IMR-90 (cell line): ENCODE measurements at regions not wholly inside any gene's neighbourhood (a gene's known extent, or its start where the extent isn't known, plus 50 kb on each side); places are given as distances from the start of the nearest gene placed in this dataset.

Source experiments
- ATAC-seq: fragments of 200-7000 bp; cut with Tn5 transposase; 2 replicates; pipeline ENCODE4 v1.9.1; 2020; ENCODE audit warnings: low read depth, mild to moderate bottlenecking, moderate library complexity
- BruUV-seq: library from RNA; stranded (reverse); fragments of 400-500 nt; replicated peaks from 2 replicates; lab custom pipeline; 2021; lab: Mats Ljungman, UMichigan
- CTCF ChIA-PET: fragments of 300-600 bp; formaldehyde crosslinking; extraction: SDS; loops from one replicate; lab custom pipeline; 2021; ENCODE audit warnings: antibody characterized with exemption; lab: Yijun Ruan, JAX
- POLR2A ChIA-PET: fragments of 300-600 bp; sonication (Branson Sonifier 250); formaldehyde crosslinking; loops from one replicate; lab custom pipeline; 2022; ENCODE audit warnings: antibody characterized with exemption; ENCODE audit not compliant: unreplicated experiment; lab: Charles Lee
- DNase-seq: peaks from one replicate; pipeline ENCODE4 v3.0.0; 2013
- H2AFZ ChIP-seq: replicated peaks from 2 replicates; pipeline ENCODE3; 2013; ENCODE audit warnings: low read length, mild to moderate bottlenecking; ENCODE audit not compliant: poor library complexity
- H2AK5ac ChIP-seq: 2 replicates; pipeline ENCODE4 v1.6.1; 2013; ENCODE audit warnings: low read depth, low read length, inconsistent platforms
- H2AK9ac ChIP-seq: replicated peaks from 2 replicates; pipeline ENCODE3; 2013; ENCODE audit warnings: mild to moderate bottlenecking, low read depth, low read length, moderate library complexity; ENCODE audit not compliant: poor library complexity
- H2BK120ac ChIP-seq: 2 replicates; pipeline ENCODE4 v1.6.1; 2013; ENCODE audit warnings: low read depth, low read length, inconsistent platforms
- H2BK15ac ChIP-seq: 3 replicates; pipeline ENCODE4 v1.6.1; 2013; ENCODE audit warnings: low read depth, low read length, inconsistent platforms
- H2BK20ac ChIP-seq: 2 replicates; pipeline ENCODE4 v1.6.1; 2013; ENCODE audit warnings: low read depth, mild to moderate bottlenecking, inconsistent platforms, low read length, moderate library complexity
- H2BK5ac ChIP-seq: 2 replicates; pipeline ENCODE4 v1.6.1; 2013; ENCODE audit warnings: mild to moderate bottlenecking, low read depth, low read length, inconsistent platforms; ENCODE audit not compliant: poor library complexity, severe bottlenecking
- H3K14ac ChIP-seq: replicated peaks from 2 replicates; pipeline ENCODE4 v1.6.1; 2013; ENCODE audit warnings: low read depth, low read length, inconsistent platforms
- H3K18ac ChIP-seq: 2 replicates; pipeline ENCODE4 v1.6.1; 2013; ENCODE audit warnings: low read depth, low read length, control low read depth
- H3K23ac ChIP-seq: 2 replicates; pipeline ENCODE4 v1.6.1; 2013; ENCODE audit warnings: low read depth, low read length, inconsistent platforms
- H3K27ac ChIP-seq: 2 replicates; pipeline ENCODE4 v1.5.1; 2013; ENCODE audit warnings: mild to moderate bottlenecking, control low read depth, low read length; ENCODE audit not compliant: insufficient read depth
- H3K27me3 ChIP-seq: 2 replicates; pipeline ENCODE4 v1.6.1; 2013; ENCODE audit warnings: low read length; ENCODE audit not compliant: control insufficient read depth, insufficient read depth
- H3K36me3 ChIP-seq: 2 replicates; pipeline ENCODE4 v1.6.1; 2013; ENCODE audit warnings: low read length, mixed read lengths; ENCODE audit not compliant: control insufficient read depth, insufficient read depth
- H3K4ac ChIP-seq: 2 replicates; pipeline ENCODE4 v1.6.1; 2013; ENCODE audit warnings: low read depth, low read length, inconsistent platforms
- H3K4me1 ChIP-seq: 2 replicates; pipeline ENCODE4 v1.6.1; 2013; ENCODE audit warnings: low read length, mixed read lengths; ENCODE audit not compliant: control insufficient read depth, insufficient read depth
- H3K4me2 ChIP-seq: 2 replicates; pipeline ENCODE4 v1.6.1; 2013; ENCODE audit warnings: low read depth, mild to moderate bottlenecking, control low read depth, low read length, moderate library complexity
- H3K4me3 ChIP-seq: 2 replicates; pipeline ENCODE4 v1.5.1; 2013; ENCODE audit warnings: low read depth, mild to moderate bottlenecking, control low read depth, low read length, moderate library complexity; ENCODE audit not compliant: insufficient read depth
- H3K56ac ChIP-seq: 2 replicates; pipeline ENCODE4 v1.6.1; 2013; ENCODE audit warnings: low read length, inconsistent platforms; ENCODE audit not compliant: insufficient read depth; ENCODE audit errors: extremely low read depth
- H3K79me1 ChIP-seq, 2 experiments: 2 replicates each; pipeline ENCODE4 v1.6.1; 2013; ENCODE audit warnings: low read length in 2 of 2, inconsistent platforms in 1 of 2, low read depth in 1 of 2
- H3K9ac ChIP-seq: 2 replicates; pipeline ENCODE4 v1.6.1; 2013; ENCODE audit warnings: low read depth, low read length, control low read depth
- H3K9me1 ChIP-seq: 2 replicates; pipeline ENCODE4 v1.6.1; 2013; ENCODE audit warnings: low read length, inconsistent platforms; ENCODE audit not compliant: insufficient read depth
- H3K9me3 ChIP-seq: 2 replicates; pipeline ENCODE4 v1.6.1; 2013; ENCODE audit warnings: low read length; ENCODE audit not compliant: control insufficient read depth, insufficient read depth
- H4K20me1 ChIP-seq: 2 replicates; pipeline ENCODE4 v1.6.1; 2013; ENCODE audit warnings: low read length, inconsistent platforms; ENCODE audit not compliant: insufficient read depth
- H4K5ac ChIP-seq: 2 replicates; pipeline ENCODE4 v1.6.1; 2013; ENCODE audit warnings: mild to moderate bottlenecking, low read depth, low read length, control low read depth
- H4K8ac ChIP-seq, 2 experiments: 2 replicates each; pipeline ENCODE4 v1.6.1; 2013; ENCODE audit warnings: low read depth in 2 of 2, low read length in 2 of 2, control low read depth in 1 of 2, inconsistent platforms in 1 of 2
- H4K91ac ChIP-seq: 2 replicates; pipeline ENCODE4 v1.6.1; 2013; ENCODE audit warnings: low read depth, low read length, inconsistent platforms; ENCODE audit not compliant: insufficient read depth
- BHLHE40 ChIP-seq: fragments of 150-350 bp; IDR thresholded peaks from 2 replicates; pipeline ENCODE4 v1.6.1; 2016; ENCODE audit warnings: mild to moderate bottlenecking, low read depth, low read length
- CEBPB ChIP-seq: IDR thresholded peaks from 2 replicates; pipeline ENCODE4 v1.6.1; 2012; ENCODE audit warnings: low read depth, low read length, improper control_type of control experiment
- FOS ChIP-seq: fragments of 150-350 bp; IDR thresholded peaks from 2 replicates; pipeline ENCODE4 v1.6.1; 2016; ENCODE audit warnings: low read depth, low read length
- RAD21 ChIP-seq: IDR thresholded peaks from 2 replicates; pipeline ENCODE4 v1.6.1; 2012; ENCODE audit warnings: low read length, improper control_type of control experiment
- SMC3 ChIP-seq: fragments of 150-350 bp; IDR thresholded peaks from 2 replicates; pipeline ENCODE4 v1.6.1; 2016; ENCODE audit warnings: low read depth, mild to moderate bottlenecking, antibody characterized with exemption, low read length, moderate library complexity
- dilution Hi-C: fragments of 300-500 bp; cut with HindIII; formaldehyde crosslinking; loops from one replicate; pipeline ENCODE4 v1.14.3; 2018; ENCODE audit warnings: low sequenced_read_pairs; ENCODE audit not compliant: unreplicated experiment
- in situ Hi-C: fragments of 300-500 bp; cut with MboI; formaldehyde crosslinking; loops from 3 replicates; pipeline ENCODE4 v1.14.3; 2019; ENCODE audit warnings: low sequenced_read_pairs, inconsistent platforms, mixed read lengths
- intact Hi-C: fragments of 100-400 bp; cut with micrococcal nuclease; formaldehyde crosslinking; loops from 2 replicates; pipeline ENCODE4 v1.10.0; 2022
- TF ChIP-seq, protein P1 (sequence below): fragments of 150-350 bp; IDR thresholded peaks from 2 replicates; pipeline ENCODE4 v1.6.1; 2016; ENCODE audit warnings: low read depth, mild to moderate bottlenecking, low read length, moderate library complexity, borderline replicate concordance

- Histone ChIP-seq H3K4me3 (no peak overlapping the region), H3K4me2 (no peak overlapping the region), H2BK5ac (no peak overlapping the region), H2BK20ac (no peak overlapping the region), H2BK120ac (no peak overlapping the region), H3K56ac (no peak overlapping the region), H3K23ac (no peak overlapping the region), H4K20me1 (no peaks in the 10 kb centered on the region), H3K14ac (no peak overlapping the region), H3K18ac (no peak overlapping the region), H4K91ac (no peak overlapping the region), H2AK9ac (no peak overlapping the region), H4K8ac (no peak overlapping the region), H3K79me1 (no peaks in the 10 kb centered on the region), H2AK5ac (no peak overlapping the region), H4K5ac (no peak overlapping the region), H3K27ac (no peak overlapping the region), H3K9ac (no peak overlapping the region), H2AFZ (no peak overlapping the region), H3K4me1 (no peaks in the 10 kb centered on the region), H3K4ac (no peak overlapping the region), H3K9me3 (peaks cover 10% of the 10 kb centered on the region; the same call in 1 of the 2 replicates), H3K9me1 (no peaks in the 10 kb centered on the region), H3K36me3 (no peaks in the 10 kb centered on the region), H3K27me3 (no peaks in the 10 kb centered on the region), H2BK15ac (no peak overlapping the region)
- ChIA-PET POLR2A (no interaction called here), CTCF (no interaction called here)
- DNase-seq (no peak), ATAC-seq (no peak)
- TF ChIP-seq SMC3 (no peak), BHLHE40 (no peak), RAD21 (no peak), FOS (no peak), CEBPB (no peak)
- TF ChIP-seq, protein P1, sequence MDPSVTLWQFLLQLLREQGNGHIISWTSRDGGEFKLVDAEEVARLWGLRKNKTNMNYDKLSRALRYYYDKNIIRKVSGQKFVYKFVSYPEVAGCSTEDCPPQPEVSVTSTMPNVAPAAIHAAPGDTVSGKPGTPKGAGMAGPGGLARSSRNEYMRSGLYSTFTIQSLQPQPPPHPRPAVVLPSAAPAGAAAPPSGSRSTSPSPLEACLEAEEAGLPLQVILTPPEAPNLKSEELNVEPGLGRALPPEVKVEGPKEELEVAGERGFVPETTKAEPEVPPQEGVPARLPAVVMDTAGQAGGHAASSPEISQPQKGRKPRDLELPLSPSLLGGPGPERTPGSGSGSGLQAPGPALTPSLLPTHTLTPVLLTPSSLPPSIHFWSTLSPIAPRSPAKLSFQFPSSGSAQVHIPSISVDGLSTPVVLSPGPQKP = no peak
- in situ Hi-C loops (no loop called here), dilution Hi-C loops (no loop called here), intact Hi-C loops (no loop called here)
- no TSS peak for BruUV-seq
These were observed 262.9 kb upstream of the CDH2 start for GRCh38 chr18:28439870-28440269.
